ENCODE measurements at regions not wholly inside any gene's neighbourhood (a gene's known extent, or its start where the extent isn't known, plus 50 kb on each side); places are given as distances from the start of the nearest gene placed in this dataset.
A peak's percentile ranks its signal among the peaks of the same experiment; 100 is the strongest.
"Not testable (repeated sequence)": the region's sequence is repeated elsewhere in the genome, so short reads cannot be mapped to it uniquely, and the experiment has no call there.

DNA sequence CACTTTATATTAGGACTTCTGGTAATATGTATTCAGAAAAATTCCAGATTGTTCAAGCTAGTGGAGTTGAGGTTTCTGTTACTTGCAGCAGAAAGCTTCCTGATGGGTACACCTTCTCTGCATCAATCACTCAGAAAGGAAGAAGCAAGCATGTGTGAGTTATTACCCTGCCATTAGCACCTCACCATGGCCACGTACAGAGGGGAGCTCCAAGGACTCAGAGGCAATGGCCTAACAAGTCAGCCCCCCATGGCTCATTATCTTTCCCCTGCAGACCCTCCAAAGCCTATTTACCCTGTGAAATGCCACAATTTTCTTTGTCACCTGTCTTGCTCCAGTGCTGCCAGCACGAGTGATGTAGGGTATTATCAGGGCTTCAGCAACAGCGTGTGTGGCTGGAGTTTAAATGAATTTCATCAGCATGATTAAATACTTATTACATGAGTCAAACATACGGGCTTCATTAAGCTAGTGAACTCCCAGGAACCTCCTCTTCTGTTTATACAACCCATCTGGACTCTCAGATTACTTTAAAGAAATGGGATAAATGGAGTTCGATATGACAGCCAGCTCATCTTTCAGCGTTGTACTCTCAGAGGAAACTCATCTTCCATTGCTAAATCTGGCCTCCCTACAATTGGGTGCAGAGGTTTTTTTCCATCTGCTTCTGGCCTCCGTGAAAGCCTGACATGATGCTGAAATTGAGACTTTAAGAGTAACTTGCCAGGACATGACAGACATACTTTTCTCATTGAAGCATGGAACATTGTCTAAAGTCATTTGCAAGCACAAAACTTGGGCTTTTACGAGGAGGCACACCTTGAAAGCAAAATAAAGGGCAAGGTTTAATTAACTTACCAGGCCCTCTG, 135.9 kb downstream of the TMEM30B start:
- no peak for DNase-seq
- in situ Hi-C loops (cut with MboI; ENCODE audit: low pct_ligation_motif_present in 1 of 4, low pct_unique_long_range_greater_than_20kb in 1 of 4, low sequenced_read_pairs in 3 of 4), result no loop called here
- TF ChIP-seq POLR2AphosphoS5 (IDR thresholded peaks at IDR 0.05) (peak in 2 of 3 donors; percentile 12 to 22), EP300 (IDR thresholded peaks at IDR 0.05; ENCODE audit: low read depth) (no peak)
- TF ChIP-seq, protein P1, sequence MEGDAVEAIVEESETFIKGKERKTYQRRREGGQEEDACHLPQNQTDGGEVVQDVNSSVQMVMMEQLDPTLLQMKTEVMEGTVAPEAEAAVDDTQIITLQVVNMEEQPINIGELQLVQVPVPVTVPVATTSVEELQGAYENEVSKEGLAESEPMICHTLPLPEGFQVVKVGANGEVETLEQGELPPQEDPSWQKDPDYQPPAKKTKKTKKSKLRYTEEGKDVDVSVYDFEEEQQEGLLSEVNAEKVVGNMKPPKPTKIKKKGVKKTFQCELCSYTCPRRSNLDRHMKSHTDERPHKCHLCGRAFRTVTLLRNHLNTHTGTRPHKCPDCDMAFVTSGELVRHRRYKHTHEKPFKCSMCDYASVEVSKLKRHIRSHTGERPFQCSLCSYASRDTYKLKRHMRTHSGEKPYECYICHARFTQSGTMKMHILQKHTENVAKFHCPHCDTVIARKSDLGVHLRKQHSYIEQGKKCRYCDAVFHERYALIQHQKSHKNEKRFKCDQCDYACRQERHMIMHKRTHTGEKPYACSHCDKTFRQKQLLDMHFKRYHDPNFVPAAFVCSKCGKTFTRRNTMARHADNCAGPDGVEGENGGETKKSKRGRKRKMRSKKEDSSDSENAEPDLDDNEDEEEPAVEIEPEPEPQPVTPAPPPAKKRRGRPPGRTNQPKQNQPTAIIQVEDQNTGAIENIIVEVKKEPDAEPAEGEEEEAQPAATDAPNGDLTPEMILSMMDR (IDR thresholded peaks at IDR 0.05), result no peak
- no peaks in the 10 kb centered on the region for H3K9me3 ChIP-seq
- H3K27me3 ChIP-seq, result no peaks in the 10 kb centered on the region
- WGBS, 2 donors (ENCODE audit: low coverage in 1 of 2), result 54 to 60% methylated on average over 1 to 8 of the region's 8 CpGs
- no peak overlapping the region for H3K4me3 ChIP-seq
- no peaks in the 10 kb centered on the region for H3K4me1 ChIP-seq
- intact Hi-C loops (cut with DNase I; ENCODE audit: low total_unique reads), result no loop called here
- no peaks in the 10 kb centered on the region for H3K36me3 ChIP-seq
- peak overlapping the region; percentile 49 to 65 (median 56) for H3K27ac ChIP-seq

DNA sequence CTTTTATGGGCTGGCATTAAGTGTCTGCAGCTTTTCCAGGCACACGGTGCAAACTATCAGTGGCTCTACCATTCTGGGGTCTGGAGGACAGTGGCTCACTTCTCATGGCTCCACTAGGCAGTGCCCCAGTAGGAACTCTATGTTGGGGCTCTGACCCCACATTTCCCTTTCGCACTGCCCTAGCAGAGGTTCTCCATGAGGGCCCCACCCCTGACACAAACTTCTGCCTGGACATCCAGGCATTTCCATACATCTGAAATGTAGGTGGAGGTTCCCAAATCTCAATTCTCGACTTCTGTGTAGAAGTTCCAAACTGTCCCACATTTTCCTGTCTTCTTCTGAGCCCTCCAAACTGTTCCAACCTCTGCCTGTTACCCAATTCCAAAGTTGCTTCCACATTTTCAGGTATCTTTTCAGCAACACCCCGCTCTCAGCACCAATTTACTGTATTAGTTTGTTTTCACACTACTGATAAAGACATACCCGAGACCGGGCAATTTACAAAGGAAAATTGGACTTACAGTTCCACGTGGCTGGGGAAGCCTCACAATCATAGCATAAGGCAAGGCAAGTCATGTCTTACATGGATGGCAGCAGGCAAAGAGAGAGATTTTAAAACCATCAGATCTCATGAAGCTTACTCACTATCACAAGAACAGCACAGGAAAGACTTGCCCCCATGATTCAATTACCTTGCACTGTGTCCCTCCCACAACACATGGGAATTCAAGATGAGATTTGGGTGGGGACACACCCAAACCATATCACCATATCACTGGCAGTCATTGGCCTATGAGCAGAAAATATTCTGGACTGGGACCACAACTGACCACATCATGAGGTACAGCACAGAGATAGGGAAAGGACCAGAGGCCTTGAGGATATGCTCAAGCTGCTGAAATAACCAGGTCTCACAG, 136.8 kb downstream of the TMEM30B start:
- H3K4me1 ChIP-seq; H3K36me3 ChIP-seq; H3K9me3 ChIP-seq; intact Hi-C loops (cut with DNase I; ENCODE audit: low total_unique reads); DNase-seq; H3K4me3 ChIP-seq; H3K27me3 ChIP-seq; in situ Hi-C loops (cut with MboI; ENCODE audit: low pct_ligation_motif_present in 1 of 4, low pct_unique_long_range_greater_than_20kb in 1 of 4, low sequenced_read_pairs in 3 of 4): not testable (repeated sequence)
- H3K27ac ChIP-seq, result peak overlapping the region in 1 of 4 donors; percentile 65
- 83 to 88% methylated on average over 4 to 7 of the region's 7 CpGs for WGBS, 2 donors (ENCODE audit: low coverage in 1 of 2)

DNA sequence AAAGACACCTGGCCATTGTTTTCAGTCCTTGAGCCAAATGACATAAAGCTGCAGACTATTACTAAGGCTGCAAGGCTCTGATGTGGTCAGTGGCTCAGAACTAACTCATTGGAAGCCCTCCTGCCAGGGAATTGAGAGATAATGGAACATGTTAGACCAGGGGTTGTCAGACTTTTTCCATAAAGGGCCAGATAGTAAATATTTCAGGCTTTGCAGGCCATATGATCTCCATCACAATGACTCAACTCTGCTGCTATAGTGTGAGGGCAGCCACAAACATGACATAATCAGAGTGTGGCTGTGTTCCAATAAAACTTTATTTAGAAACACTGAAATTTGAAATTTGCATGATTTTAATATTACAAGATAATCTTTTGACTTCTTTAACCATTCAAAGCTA, 140.3 kb downstream of the TMEM30B start:
- TF ChIP-seq EP300 (IDR thresholded peaks at IDR 0.05; ENCODE audit: low read depth) (no peak), POLR2A (IDR thresholded peaks at IDR 0.05) (no peak), POLR2AphosphoS5 (IDR thresholded peaks at IDR 0.05) (no peak)
- TF ChIP-seq, protein P1 (IDR thresholded peaks at IDR 0.05), result no peak
- no peaks in the 10 kb centered on the region for H3K27me3 ChIP-seq
- no peak for DNase-seq
- in situ Hi-C loops (cut with MboI; ENCODE audit: low pct_ligation_motif_present in 1 of 4, low pct_unique_long_range_greater_than_20kb in 1 of 4, low sequenced_read_pairs in 3 of 4) (no loop called here), intact Hi-C loops (cut with DNase I; ENCODE audit: low total_unique reads) (no loop called here)
- H3K27ac ChIP-seq, result no peak overlapping the region
- no peaks in the 10 kb centered on the region for H3K4me1 ChIP-seq
- H3K9me3 ChIP-seq, result no peaks in the 10 kb centered on the region
- H3K4me3 ChIP-seq, result no peak overlapping the region
- no peaks in the 10 kb centered on the region for H3K36me3 ChIP-seq

DNA sequence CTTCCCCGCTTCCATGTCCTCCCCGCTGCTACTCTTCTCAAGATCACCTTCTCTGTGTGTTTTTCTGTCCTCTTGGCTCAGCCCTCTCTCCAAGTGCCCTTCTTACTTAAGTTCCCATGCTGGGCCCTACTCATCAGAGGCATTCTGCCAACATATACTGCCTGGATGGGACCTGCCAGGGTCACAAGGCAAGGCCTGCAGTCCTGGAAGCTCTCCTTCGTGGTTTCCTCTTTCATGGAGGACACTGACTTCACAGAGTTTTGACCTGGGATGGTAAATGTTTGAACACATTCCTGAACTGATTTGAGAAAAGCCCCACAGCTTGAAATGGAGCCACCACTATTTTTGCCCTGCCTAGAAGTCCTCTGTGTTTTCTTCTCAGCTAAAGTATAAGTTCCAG, 140.9 kb downstream of the TMEM30B start:
- no peak overlapping the region for H3K4me3 ChIP-seq
- DNase-seq, result no peak
- H3K9me3 ChIP-seq, result no peaks in the 10 kb centered on the region
- 86 to 92% methylated on average over 3 of the region's 3 CpGs for WGBS, 2 donors (ENCODE audit: low coverage in 1 of 2)
- H3K36me3 ChIP-seq, result no peaks in the 10 kb centered on the region
- H3K27ac ChIP-seq, result no peak overlapping the region
- intact Hi-C loops (cut with DNase I; ENCODE audit: low total_unique reads), result no loop called here
- H3K4me1 ChIP-seq, result no peaks in the 10 kb centered on the region
- TF ChIP-seq EP300 (IDR thresholded peaks at IDR 0.05; ENCODE audit: low read depth), result no peak
- TF ChIP-seq, protein P1 (IDR thresholded peaks at IDR 0.05), result no peak
- TF ChIP-seq POLR2AphosphoS5 (IDR thresholded peaks at IDR 0.05), result no peak
- no peak for TF ChIP-seq POLR2A (IDR thresholded peaks at IDR 0.05)
- in situ Hi-C loops (cut with MboI; ENCODE audit: low pct_ligation_motif_present in 1 of 4, low pct_unique_long_range_greater_than_20kb in 1 of 4, low sequenced_read_pairs in 3 of 4), result no loop called here
- no peaks in the 10 kb centered on the region for H3K27me3 ChIP-seq
